Hepatocyte (in vitro differentiated cells): ENCODE measurements at regions not wholly inside any gene's neighbourhood (a gene's known extent, or its start where the extent isn't known, plus 50 kb on each side); places are given as distances from the start of the nearest gene placed in this dataset.

Source experiments
- DNase-seq: peaks from one replicate; pipeline ENCODE4 v3.0.0-alpha.2; 2016; ENCODE audit warnings: low spot score
- H2AFZ ChIP-seq: fragments of 200-600 bp; sonication (generic); 2 replicates; pipeline ENCODE4 v1.6.0; 2016; ENCODE audit warnings: antibody characterized with exemption, mild to moderate bottlenecking
- H3K27ac ChIP-seq: fragments of 200-600 bp; sonication (generic); 2 replicates; pipeline ENCODE4 v1.5.1; 2016; ENCODE audit warnings: mild to moderate bottlenecking
- H3K27me3 ChIP-seq: fragments of 200-600 bp; sonication (generic); 2 replicates; pipeline ENCODE4 v1.6.1; 2016
- H3K36me3 ChIP-seq: fragments of 200-600 bp; sonication (generic); replicated peaks from 2 replicates; pipeline ENCODE4 v1.5.1; 2016; ENCODE audit warnings: low read depth; ENCODE audit not compliant: insufficient read depth
- H3K4me1 ChIP-seq: fragments of 200-600 bp; sonication (generic); 2 replicates; pipeline ENCODE4 v1.5.1; 2016; ENCODE audit warnings: mild to moderate bottlenecking, moderate library complexity; ENCODE audit not compliant: insufficient read depth
- H3K4me2 ChIP-seq: fragments of 200-600 bp; sonication (generic); 2 replicates; pipeline ENCODE4 v1.6.0; 2016
- H3K4me3 ChIP-seq: fragments of 200-600 bp; sonication (generic); 2 replicates; pipeline ENCODE4 v1.5.1; 2016; ENCODE audit warnings: mild to moderate bottlenecking
- H3K79me2 ChIP-seq: fragments of 200-600 bp; sonication (generic); 2 replicates; pipeline ENCODE4 v1.6.0; 2017; ENCODE audit warnings: mild to moderate bottlenecking
- H3K9me2 ChIP-seq: fragments of 200-600 bp; sonication (generic); replicated peaks from 2 replicates; pipeline ENCODE4 v1.6.0; 2017; ENCODE audit warnings: mild to moderate bottlenecking; ENCODE audit not compliant: insufficient read depth
- H3K9me3 ChIP-seq: fragments of 200-600 bp; sonication (generic); 2 replicates; pipeline ENCODE4 v1.5.1; 2016; ENCODE audit warnings: low read depth, mild to moderate bottlenecking
- H4K20me1 ChIP-seq: fragments of 200-600 bp; sonication (generic); 2 replicates; pipeline ENCODE4 v1.6.0; 2016; ENCODE audit warnings: mild to moderate bottlenecking; ENCODE audit not compliant: insufficient read depth, poor library complexity, severe bottlenecking
- CTCF ChIP-seq: fragments of 200-600 bp; sonication (generic); IDR thresholded peaks from 2 replicates; pipeline ENCODE4 v1.5.1; 2016; ENCODE audit warnings: antibody characterized with exemption, mild to moderate bottlenecking; ENCODE audit not compliant: poor library complexity
- EZH2 ChIP-seq: fragments of 200-600 bp; sonication (generic); IDR thresholded peaks from 2 replicates; pipeline ENCODE4 v1.6.1; 2016; ENCODE audit warnings: antibody characterized with exemption, mild to moderate bottlenecking, borderline replicate concordance
- EZH2phosphoT487 ChIP-seq: fragments of 200-600 bp; sonication (generic); IDR thresholded peaks from one replicate; pipeline ENCODE4 v1.6.1; 2018; ENCODE audit warnings: antibody characterized with exemption, mild to moderate bottlenecking, low read depth, moderate library complexity; ENCODE audit not compliant: unreplicated experiment, severe bottlenecking
- WGBS: methylation state at CpG from one replicate; pipeline ENCODE4 v1.1.6; 2016; ENCODE audit warnings: low lambda C conversion rate; ENCODE audit errors: missing lambda C conversion rate; 5-methylcytosine and 5-hydroxymethylcytosine counted together

GRCh38 chr2:187011206-187011832 is 162.3 kb upstream of the ZSWIM2 start:
- H3K4me2 ChIP-seq = no peak overlapping the region
- H3K27me3 ChIP-seq = no peaks in the 10 kb centered on the region
- DNase-seq = no peak
- H3K9me2 ChIP-seq = no peaks in the 10 kb centered on the region
- no peak for TF ChIP-seq EZH2
- TF ChIP-seq CTCF = no peak
- no peak for TF ChIP-seq EZH2phosphoT487
- H3K27ac ChIP-seq = peak overlapping the region; percentile 34
- H3K4me1 ChIP-seq = no peaks in the 10 kb centered on the region
- no peaks in the 10 kb centered on the region for H3K9me3 ChIP-seq
- no peak overlapping the region for H3K4me3 ChIP-seq
- WGBS = 88% methylated on average over 3 of the region's 3 CpGs
- H3K36me3 ChIP-seq = no peaks in the 10 kb centered on the region
- H4K20me1 ChIP-seq = no peaks in the 10 kb centered on the region
- H2AFZ ChIP-seq = no peak overlapping the region
- H3K79me2 ChIP-seq = no peaks in the 10 kb centered on the region

- Histone ChIP-seq H3K4me1 (no peaks in the 10 kb centered on the region), H3K9me2 (no peaks in the 10 kb centered on the region), H3K27me3 (no peaks in the 10 kb centered on the region), H2AFZ (no peak overlapping the region), H3K4me2 (no peak overlapping the region), H3K36me3 (no peaks in the 10 kb centered on the region), H3K79me2 (no peaks in the 10 kb centered on the region), H3K4me3 (no peak overlapping the region), H3K27ac (no peak overlapping the region), H3K9me3 (no peaks in the 10 kb centered on the region), H4K20me1 (no peaks in the 10 kb centered on the region)
- 91% methylated on average over 2 of the region's 2 CpGs for WGBS
- TF ChIP-seq EZH2phosphoT487 (no peak), CTCF (no peak), EZH2 (no peak)
- no peak for DNase-seq
Measured at GRCh38 chr2:187009483-187010239, 160.7 kb upstream of the ZSWIM2 start.

GRCh38 chr2:187008111-187008510 is 159.1 kb upstream of the ZSWIM2 start:
- Histone ChIP-seq H3K27me3 (no peaks in the 10 kb centered on the region), H4K20me1 (no peaks in the 10 kb centered on the region), H3K9me2 (no peaks in the 10 kb centered on the region), H3K36me3 (no peaks in the 10 kb centered on the region), H3K27ac (no peak overlapping the region), H2AFZ (no peak overlapping the region), H3K4me2 (no peak overlapping the region), H3K79me2 (no peaks in the 10 kb centered on the region), H3K4me1 (no peaks in the 10 kb centered on the region), H3K4me3 (no peak overlapping the region), H3K9me3 (no peaks in the 10 kb centered on the region)
- TF ChIP-seq EZH2 = no peak
- TF ChIP-seq EZH2phosphoT487 = no peak
- TF ChIP-seq CTCF = no peak
- no peak for DNase-seq
